Erythroblast (primary cell): ENCODE measurements at regions not wholly inside any gene's neighbourhood (a gene's known extent, or its start where the extent isn't known, plus 50 kb on each side); places are given as distances from the start of the nearest gene placed in this dataset.

Experiments
- GATA1 ChIP-seq: IDR thresholded peaks from 2 replicates; pipeline ENCODE4 v1.6.1; 2011; ENCODE audit warnings: low read depth, mild to moderate bottlenecking, control low read depth, low read length, moderate library complexity
- POLR2A ChIP-seq: IDR thresholded peaks from 2 replicates; pipeline ENCODE4 v1.6.1; 2011; ENCODE audit warnings: mild to moderate bottlenecking, low read length

DNA sequence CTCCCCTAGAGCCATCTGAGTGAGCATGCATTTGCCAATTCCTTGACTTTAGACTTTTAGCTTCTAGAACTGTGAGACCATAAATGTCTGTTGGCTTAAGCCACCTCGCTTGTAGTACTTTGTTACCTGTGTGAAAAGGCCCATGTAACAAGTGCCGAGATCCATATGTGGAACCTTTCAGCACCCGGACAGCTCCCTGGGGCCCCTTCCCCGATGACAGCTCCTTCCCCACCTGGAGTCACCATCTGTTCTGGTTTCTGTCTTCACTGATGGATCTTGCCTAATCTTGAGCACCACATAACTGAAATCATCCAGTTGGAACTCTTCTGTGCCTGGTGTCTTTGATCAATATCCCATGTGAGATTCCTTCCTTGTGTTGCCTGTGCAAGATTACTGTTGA, 78.9 kb upstream of the EEF2KMT start:
- TF ChIP-seq POLR2A: no peak
- TF ChIP-seq GATA1: no peak
